Activated CD8-positive, alpha-beta memory T cell treated with anti-CD3 and anti-CD28 coated beads for 1 hour (primary cell): ENCODE measurements at regions not wholly inside any gene's neighbourhood (a gene's known extent, or its start where the extent isn't known, plus 50 kb on each side); places are given as distances from the start of the nearest gene placed in this dataset.

Source experiments
- DNase-seq, 2 donors: peaks; one replicate each; pipeline ENCODE4 v3.0.0-alpha.2; 2020; ENCODE audit warnings: low read depth in 1 of 2; ENCODE audit errors: extremely low read depth in 1 of 2

GRCh38 chr1:38273196-38273804 lies 226.7 kb upstream of the POU3F1 start:
- no peak for DNase-seq

GRCh38 chr1:38272515-38272914 lies 225.9 kb upstream of the POU3F1 start:
- DNase-seq, result no peak

DNA sequence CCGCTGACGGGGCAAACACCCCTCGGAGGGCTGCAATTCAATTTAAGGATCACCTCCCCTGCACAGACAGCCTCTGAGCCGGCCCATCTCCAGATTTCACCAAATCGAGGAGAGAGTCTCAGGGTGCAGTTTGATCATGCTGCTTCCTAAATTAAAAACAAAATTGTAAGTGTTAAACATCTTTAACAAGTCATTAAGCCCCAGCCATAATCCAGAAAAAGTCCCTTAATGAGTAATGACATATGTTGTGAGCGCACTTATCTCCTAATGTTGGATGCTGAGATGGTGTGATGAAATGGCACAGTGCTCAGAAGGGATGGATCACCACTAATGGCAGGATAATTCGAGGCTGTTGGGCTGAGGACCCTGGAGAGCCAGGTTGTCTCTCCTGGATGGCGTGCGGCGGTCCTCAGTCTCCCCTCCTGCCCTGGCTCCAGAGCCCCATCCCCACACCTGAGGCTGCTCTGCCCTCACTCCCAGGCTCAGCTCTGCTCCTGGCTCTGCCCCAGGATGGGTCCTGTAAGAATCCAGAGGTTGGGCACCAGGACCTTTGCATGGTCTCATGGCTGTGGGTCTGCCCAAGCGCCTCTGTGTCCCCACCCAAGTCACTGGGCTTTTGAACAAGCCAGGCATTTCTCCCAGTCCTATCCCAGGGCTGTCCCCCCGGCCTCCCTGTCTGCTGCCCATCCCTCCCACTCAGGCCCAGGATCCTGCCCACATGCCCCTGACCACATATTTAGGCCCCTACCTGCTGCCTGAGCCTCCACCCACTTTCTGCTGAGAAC lies 224.4 kb upstream of the POU3F1 start:
- DNase-seq, result no peak

DNA sequence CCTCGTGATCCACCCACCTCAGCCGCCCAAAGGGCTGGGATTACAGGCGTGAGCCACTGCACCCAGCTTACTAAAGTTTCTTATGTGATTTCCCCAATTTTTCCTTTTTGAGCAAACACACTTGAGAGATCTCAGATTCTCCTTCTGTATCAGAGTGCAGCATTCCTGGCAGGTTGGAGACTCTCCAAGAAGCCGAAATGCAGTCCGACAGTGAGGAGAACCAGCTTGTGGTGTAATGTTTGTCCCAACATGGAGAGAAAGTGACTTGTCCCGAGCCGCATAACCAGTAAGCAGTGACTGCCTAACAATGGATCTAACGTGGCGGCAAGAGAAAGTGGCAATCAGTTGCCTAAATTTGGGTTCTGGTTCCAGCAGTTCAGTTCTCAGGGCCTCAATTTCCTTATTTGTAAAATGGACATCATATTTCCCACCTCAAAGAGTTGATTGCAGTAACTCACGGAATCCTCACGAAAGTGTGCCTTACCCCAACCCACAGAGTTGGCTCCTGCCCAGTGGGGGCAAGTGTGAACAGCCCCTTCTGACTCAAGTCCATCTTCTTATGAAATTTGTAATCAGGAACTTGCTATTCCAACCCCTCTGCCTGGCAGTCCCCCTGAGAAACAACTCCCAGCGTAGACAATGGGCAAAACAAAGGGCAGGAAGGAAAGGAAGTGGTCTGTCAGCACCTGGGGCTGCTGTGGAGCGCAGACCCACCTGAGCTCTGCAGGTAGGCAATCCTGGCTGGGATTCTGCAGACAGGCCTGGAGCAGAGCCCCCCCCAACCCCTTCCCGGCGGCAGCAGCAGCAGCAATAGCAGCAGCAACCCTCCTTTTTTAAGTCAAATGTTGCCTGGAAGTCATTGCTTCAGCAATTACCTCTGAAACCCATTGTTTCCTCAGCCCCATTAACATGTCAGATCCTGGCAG lies 223.6 kb upstream of the POU3F1 start:
- DNase-seq, result no peak

DNA sequence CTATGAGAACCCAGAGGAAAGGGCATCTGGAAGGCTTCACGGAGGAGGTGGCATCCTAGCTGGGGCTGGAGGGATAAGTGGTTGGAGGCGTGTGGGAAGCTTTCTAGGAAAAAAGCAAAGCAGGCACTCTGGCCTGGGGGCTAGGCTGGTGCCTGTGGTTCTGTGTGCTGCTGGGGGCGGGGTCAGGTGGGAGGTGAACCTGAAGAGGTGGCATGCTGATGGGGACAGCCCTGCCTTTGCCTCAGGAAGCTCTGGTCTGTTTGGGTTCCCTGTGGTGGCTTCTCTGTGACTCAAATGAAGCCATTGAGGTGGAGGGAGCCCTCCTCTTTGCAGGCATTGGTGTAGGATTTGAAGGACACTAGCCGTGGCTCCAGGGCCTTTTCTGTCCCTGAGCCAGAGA lies 221.6 kb upstream of the POU3F1 start:
- no peak for DNase-seq

- no peak for DNase-seq
Measured at GRCh38 chr1:38267037-38268036, 220.7 kb upstream of the POU3F1 start.

GRCh38 chr1:38266197-38266520 lies 219.6 kb upstream of the POU3F1 start:
- DNase-seq, result no peak

GRCh38 chr1:38265293-38266196 lies 219.0 kb upstream of the POU3F1 start:
- no peak for DNase-seq

DNA sequence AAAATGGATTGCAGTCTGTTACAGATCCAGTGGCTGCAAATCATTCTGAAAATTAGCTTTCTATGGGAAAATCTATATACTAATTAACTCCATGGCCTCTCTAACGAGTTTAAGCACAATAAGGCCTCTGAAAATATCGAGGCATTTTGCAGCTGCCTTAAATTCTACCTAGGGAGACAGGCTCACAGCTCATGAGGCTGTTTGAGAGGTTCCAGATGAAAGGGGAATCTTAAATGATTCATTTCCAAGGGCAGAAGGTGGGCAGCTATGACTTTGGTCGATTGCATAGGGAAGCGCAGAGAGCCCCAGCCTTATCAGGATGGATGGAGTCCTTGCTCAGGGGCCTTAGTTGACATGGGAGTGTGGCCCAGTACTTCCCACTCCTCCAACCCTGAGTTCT lies 216.8 kb upstream of the POU3F1 start:
- no peak for DNase-seq

GRCh38 chr1:38261574-38261973 lies 215.0 kb upstream of the POU3F1 start:
- DNase-seq, result no peak

- DNase-seq, result no peak
Measured at GRCh38 chr1:38258085-38258627, 211.6 kb upstream of the POU3F1 start.

DNA sequence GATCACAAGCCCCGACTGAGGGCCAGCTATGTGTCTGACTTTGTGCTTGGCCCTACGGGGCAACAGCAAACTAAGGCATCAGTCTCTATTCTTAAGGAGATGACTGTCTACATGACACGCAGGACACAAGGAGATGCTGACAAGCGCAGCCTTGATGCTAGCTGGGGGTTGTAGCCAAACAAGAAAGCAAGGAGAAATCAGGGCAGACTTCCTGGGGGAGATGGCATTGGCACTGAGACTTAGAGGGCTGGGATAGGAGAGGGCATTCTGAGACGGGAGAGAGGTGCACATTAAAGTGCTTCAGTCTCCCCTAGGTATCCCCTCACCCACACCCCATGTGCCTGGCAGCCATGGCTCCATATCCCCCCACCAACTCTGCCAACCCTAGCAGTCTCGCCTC lies 210.8 kb upstream of the POU3F1 start:
- no peak for DNase-seq

DNA sequence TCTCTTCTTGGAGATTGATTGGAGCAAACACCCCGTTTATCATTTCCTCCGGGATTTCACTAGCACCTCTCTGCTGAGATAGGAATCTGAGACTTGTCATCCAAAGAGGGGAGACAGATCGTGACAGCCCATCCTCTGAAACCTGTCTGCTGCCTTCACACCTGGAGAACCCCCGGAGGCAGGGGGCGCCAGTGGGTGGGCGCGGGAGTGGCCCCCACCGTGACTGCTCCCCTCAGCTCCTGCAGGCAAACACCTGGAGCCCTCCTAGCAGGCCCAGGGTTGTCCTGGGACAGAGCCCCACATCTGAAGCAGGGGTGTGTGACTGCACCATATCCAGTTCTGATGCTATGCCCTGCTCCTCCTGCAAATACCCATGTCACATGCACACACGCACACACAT lies 209.5 kb upstream of the POU3F1 start:
- no peak for DNase-seq

DNA sequence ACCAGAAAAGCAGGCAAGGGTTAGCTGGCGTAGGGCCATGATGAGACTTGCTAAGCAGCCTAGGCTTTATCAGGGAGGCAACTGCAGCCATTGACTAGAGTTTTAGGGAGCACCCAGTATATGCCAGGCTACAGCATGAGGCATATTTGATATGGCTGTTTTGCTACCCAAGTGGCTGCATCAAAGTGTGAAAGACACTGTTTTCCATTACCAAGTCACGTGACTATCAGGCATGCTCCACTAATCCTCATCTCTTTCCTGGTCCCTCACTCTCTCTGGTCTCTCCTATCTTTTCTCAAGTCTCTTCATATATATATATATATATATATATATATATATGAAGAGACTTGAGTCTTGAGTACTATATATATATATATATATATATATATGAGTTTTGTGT lies 206.7 kb upstream of the POU3F1 start:
- no peak for DNase-seq

GRCh38 chr1:38250356-38250755 lies 203.8 kb upstream of the POU3F1 start:
- no peak for DNase-seq

DNA sequence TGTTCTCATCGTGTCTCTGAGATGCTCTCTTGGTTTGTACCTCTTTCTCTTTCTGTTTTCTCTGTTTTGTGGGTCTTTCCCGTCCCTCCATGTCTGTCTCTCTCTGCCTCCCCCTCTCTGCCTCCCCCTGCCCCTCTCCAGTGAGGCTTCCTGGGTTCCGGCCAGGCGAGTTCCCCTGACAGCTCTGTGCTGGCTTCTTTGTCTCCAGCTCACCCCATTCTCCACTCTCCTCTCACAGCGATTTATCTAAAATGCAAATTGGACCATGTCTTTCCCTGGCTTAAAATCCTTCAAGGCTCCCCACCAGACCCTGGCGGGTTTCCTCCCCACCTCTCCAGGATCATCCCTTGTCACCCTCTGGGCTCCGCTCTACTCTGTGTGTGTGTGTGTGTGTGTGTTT lies 202.4 kb upstream of the POU3F1 start:
- DNase-seq, result no peak

DNA sequence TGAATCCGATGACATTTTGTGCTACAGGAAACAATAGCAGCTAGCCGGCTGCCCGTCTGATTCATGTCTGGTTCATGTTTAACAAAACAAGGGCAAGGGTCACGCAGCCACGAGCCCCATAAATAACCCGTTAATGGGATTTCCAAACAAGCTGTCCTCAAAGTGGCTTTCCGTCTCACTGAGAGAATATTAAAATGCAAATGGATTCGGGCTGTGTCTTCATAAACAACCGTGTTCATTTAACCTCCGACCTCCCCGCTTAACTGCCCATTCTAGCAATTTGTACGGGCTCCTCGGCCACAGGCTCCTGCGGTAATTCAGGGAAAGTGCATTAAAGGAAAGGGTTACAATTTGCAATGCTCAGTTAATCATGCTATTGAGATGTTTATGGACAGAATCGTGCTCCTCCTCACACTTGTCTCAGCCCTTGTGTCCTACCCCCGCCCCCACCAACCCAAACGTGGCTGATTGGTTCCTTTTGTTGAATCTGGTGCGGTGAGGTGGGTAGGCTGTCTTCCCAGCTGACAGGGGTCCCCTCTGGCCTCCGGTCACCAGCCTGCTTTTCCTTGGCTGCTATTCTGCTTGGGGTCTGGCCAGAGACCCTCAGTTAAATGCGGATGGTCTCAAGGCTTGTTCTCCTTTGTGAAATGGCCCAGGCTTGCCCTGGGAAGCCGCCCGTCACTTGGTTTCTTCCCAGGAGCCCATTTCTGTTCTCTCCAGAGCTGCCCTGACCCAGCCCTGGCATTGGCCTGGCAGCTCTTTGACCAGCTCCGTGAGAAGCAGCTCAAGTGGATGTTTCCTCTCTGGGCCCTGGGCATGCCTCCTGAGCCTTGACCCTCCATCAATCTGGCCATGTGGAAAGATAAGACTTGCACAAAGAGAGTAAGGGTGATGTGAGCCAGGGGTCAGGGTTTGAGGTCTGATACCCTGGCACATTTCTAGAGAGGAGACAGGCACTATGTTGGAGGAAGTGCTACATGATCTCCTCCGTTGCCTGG lies 200.7 kb upstream of the POU3F1 start:
- DNase-seq, result no peak

DNA sequence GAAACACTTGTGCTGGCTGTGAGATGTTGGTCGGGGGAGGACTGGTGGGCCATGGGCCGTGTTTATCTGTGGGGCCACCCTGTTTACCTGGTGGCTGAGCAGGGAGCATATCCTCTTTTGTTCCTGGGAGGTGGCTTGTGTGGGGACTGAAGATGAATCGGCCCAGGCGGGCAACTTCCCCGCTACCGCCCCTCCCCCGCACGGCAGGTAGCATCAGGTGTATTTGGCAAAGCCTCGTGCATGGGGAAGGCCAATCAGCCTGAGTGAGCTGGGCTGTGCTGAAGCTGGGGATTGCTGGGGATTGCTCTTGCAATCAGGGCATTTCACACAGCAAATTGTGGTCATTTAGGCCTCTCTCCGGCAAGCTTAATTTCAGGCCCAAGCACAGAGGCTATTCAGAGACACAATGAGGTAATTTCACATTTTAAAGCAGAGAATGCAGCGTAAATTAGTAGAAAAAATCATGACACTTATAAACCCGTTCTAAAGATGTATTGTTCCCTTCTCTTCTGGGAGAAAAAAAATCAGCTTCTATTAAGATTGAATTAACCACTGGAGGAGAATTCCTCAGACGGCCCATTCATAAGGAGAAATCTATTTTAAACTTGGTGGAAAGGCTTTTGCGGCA lies 197.7 kb upstream of the POU3F1 start:
- no peak for DNase-seq
